ENCODE measurements at regions not wholly inside any gene's neighbourhood (a gene's known extent, or its start where the extent isn't known, plus 50 kb on each side); places are given as distances from the start of the nearest gene placed in this dataset.

DNA sequence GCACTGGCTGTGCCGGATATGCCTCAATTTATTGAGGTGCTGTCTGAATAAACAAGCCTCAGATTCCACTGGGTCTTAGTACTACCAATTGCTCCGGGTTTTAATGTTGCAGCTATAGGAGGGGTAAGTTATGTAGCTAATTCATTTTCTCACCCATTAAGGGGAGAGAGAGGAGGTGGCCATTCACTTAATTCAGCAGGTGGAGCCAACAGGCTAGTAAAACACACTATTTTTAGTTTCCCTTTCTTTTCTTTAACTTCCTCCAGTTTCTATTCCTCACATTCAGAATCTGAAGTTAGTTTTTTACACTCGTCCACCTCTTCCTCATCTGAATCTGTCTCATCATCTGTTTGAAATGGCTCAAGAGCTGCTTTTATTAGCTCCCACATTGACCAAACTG is 105.6 kb upstream of the CDH10 start:
- Histone ChIP-seq H3K36me3 (ENCODE audit: insufficient read depth, low read length) (no peaks in the 10 kb centered on the region), H3K4me3 (ENCODE audit: low read length) (no peak overlapping the region), H3K4me1 (ENCODE audit: insufficient read depth, low read length) (no peaks in the 10 kb centered on the region), H3K27me3 (ENCODE audit: control insufficient read depth in 1 of 2, insufficient read depth in 2 of 2, low read length in 2 of 2) (no peaks in the 10 kb centered on the region), H3K9me3 (ENCODE audit: control insufficient read depth in 1 of 2, insufficient read depth in 1 of 2, low read length in 2 of 2) (peaks cover 0 to 3% of the 10 kb centered on the region in 2 experiments), H3K27ac (ENCODE audit: low read depth in 1 of 2, low read length in 2 of 2) (no peak overlapping the region)
- Mint-ChIP-seq H3K27me3 (no peaks in the 10 kb centered on the region), H3K36me3 (ENCODE audit: low read depth) (no peaks in the 10 kb centered on the region), H3K4me3 (no peak overlapping the region), H3K9me3 (peaks cover 16% of the 10 kb centered on the region), H3K4me1 (ENCODE audit: low read depth) (no peaks in the 10 kb centered on the region), H3K27ac (no peak overlapping the region)
- DNase-seq (no peak), ATAC-seq (ENCODE audit: poor library complexity) (no peak)
- POLR2A ChIA-PET, result no interaction called here
- CTCF ChIA-PET, result no interaction called here
- TF ChIP-seq, protein P1, sequence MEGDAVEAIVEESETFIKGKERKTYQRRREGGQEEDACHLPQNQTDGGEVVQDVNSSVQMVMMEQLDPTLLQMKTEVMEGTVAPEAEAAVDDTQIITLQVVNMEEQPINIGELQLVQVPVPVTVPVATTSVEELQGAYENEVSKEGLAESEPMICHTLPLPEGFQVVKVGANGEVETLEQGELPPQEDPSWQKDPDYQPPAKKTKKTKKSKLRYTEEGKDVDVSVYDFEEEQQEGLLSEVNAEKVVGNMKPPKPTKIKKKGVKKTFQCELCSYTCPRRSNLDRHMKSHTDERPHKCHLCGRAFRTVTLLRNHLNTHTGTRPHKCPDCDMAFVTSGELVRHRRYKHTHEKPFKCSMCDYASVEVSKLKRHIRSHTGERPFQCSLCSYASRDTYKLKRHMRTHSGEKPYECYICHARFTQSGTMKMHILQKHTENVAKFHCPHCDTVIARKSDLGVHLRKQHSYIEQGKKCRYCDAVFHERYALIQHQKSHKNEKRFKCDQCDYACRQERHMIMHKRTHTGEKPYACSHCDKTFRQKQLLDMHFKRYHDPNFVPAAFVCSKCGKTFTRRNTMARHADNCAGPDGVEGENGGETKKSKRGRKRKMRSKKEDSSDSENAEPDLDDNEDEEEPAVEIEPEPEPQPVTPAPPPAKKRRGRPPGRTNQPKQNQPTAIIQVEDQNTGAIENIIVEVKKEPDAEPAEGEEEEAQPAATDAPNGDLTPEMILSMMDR (IDR thresholded peaks at IDR 0.05), result no peak
- intact Hi-C loops (cut with DNase I, micrococcal nuclease), result no loop called here

DNA sequence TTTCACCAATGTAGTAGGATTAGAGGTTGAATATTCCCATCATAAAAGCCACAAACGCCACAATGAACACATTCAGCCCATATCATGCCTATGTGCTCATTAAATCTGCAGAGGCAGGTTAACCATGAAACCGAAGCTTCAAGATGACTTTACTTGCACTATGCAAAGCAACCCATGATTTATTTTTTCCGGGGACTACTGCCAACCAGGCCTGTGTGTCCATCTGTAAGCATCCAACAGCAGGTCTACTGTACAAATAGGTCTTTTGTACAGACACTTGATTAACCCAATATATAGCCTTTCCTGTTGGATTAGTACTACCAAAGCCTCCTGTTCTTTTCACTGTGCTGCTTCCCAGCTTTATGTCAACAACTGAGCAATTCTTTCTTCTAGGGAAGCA is 104.9 kb upstream of the CDH10 start:
- no peak for ATAC-seq (ENCODE audit: poor library complexity)
- H3K4me1 ChIP-seq (ENCODE audit: insufficient read depth, low read length), result no peaks in the 10 kb centered on the region
- no peak for DNase-seq
- no peak overlapping the region for H3K27ac ChIP-seq (ENCODE audit: low read depth in 1 of 2, low read length in 2 of 2)
- no peaks in the 10 kb centered on the region for H3K36me3 ChIP-seq (ENCODE audit: insufficient read depth, low read length)
- Mint-ChIP-seq H3K4me3 (no peak overlapping the region), H3K27me3 (no peaks in the 10 kb centered on the region), H3K9me3 (peaks cover 16% of the 10 kb centered on the region), H3K4me1 (ENCODE audit: low read depth) (no peaks in the 10 kb centered on the region), H3K27ac (no peak overlapping the region), H3K36me3 (ENCODE audit: low read depth) (no peaks in the 10 kb centered on the region)
- intact Hi-C loops (cut with DNase I, micrococcal nuclease), result no loop called here
- H3K4me3 ChIP-seq (ENCODE audit: low read length), result no peak overlapping the region
- ChIA-PET POLR2A (no interaction called here), CTCF (no interaction called here)
- no peaks in the 10 kb centered on the region for H3K27me3 ChIP-seq (ENCODE audit: control insufficient read depth in 1 of 2, insufficient read depth in 2 of 2, low read length in 2 of 2)
- peaks cover 0 to 3% of the 10 kb centered on the region in 2 experiments for H3K9me3 ChIP-seq (ENCODE audit: control insufficient read depth in 1 of 2, insufficient read depth in 1 of 2, low read length in 2 of 2)
- TF ChIP-seq, protein P1 (IDR thresholded peaks at IDR 0.05), result no peak

DNA sequence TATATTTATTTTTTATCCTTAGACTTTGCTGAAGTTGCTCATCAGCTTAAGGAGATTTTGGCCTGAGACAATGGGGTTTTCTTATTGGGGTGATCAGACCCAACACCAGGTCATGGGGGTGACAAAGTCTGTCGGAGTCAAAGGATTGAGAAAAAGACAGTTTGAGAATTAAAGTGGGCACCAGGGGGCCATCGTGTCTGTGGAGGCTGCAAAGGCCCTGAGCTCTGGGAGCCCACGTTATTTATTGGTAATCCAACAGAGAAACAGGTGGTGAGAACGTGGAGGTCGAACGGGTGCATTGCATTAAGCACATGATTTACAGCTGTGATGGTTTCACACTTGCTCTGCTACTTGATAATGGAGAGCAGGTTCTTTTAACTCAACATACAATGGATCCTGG is 102.5 kb upstream of the CDH10 start:
- H3K4me1 Mint-ChIP-seq (ENCODE audit: low read depth), result no peaks in the 10 kb centered on the region
- CTCF ChIA-PET, result no interaction called here
- no peaks in the 10 kb centered on the region for H3K27me3 Mint-ChIP-seq
- POLR2A ChIA-PET, result no interaction called here
- no peaks in the 10 kb centered on the region for H3K36me3 Mint-ChIP-seq (ENCODE audit: low read depth)
- H3K4me3 ChIP-seq (ENCODE audit: low read length), result no peak overlapping the region
- no peaks in the 10 kb centered on the region for H3K36me3 ChIP-seq (ENCODE audit: insufficient read depth, low read length)
- peaks cover 0 to 3% of the 10 kb centered on the region in 2 experiments for H3K9me3 ChIP-seq (ENCODE audit: control insufficient read depth in 1 of 2, insufficient read depth in 1 of 2, low read length in 2 of 2)
- intact Hi-C loops (cut with DNase I, micrococcal nuclease), result no loop called here
- ATAC-seq (ENCODE audit: poor library complexity), result no peak
- no peaks in the 10 kb centered on the region for H3K27me3 ChIP-seq (ENCODE audit: control insufficient read depth in 1 of 2, insufficient read depth in 2 of 2, low read length in 2 of 2)
- no peak overlapping the region for H3K27ac Mint-ChIP-seq
- DNase-seq, result no peak
- TF ChIP-seq, protein P1 (IDR thresholded peaks at IDR 0.05), result no peak
- H3K4me3 Mint-ChIP-seq, result no peak overlapping the region
- H3K4me1 ChIP-seq (ENCODE audit: insufficient read depth, low read length), result no peaks in the 10 kb centered on the region
- H3K9me3 Mint-ChIP-seq, result peaks cover 15% of the 10 kb centered on the region
- H3K27ac ChIP-seq (ENCODE audit: low read depth in 1 of 2, low read length in 2 of 2), result no peak overlapping the region

Data from CD4-positive, alpha-beta T cell (primary cell).